ENCODE measurements at regions not wholly inside any gene's neighbourhood (a gene's known extent, or its start where the extent isn't known, plus 50 kb on each side); places are given as distances from the start of the nearest gene placed in this dataset.

DNA sequence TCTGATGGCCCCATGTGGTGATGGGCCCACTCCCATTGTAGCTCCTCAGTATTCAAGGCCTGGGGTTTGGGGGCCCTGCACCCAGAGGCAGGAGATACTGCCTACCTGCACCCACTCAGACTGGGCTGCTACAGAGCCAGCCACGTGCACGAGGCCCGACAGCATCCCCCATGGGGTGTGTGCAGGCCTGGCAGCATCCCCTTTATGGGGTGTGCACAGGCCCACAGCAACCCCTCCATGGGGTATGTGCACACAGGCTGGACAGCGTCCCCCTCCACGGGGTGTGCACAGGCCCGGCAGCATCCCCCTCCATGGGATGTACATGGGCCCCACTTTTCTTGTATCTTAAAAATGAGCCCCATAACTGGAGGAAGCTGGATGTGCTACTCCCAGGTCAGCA is 156.0 kb downstream of the RBFOX3 start:
- TF ChIP-seq, protein P1, sequence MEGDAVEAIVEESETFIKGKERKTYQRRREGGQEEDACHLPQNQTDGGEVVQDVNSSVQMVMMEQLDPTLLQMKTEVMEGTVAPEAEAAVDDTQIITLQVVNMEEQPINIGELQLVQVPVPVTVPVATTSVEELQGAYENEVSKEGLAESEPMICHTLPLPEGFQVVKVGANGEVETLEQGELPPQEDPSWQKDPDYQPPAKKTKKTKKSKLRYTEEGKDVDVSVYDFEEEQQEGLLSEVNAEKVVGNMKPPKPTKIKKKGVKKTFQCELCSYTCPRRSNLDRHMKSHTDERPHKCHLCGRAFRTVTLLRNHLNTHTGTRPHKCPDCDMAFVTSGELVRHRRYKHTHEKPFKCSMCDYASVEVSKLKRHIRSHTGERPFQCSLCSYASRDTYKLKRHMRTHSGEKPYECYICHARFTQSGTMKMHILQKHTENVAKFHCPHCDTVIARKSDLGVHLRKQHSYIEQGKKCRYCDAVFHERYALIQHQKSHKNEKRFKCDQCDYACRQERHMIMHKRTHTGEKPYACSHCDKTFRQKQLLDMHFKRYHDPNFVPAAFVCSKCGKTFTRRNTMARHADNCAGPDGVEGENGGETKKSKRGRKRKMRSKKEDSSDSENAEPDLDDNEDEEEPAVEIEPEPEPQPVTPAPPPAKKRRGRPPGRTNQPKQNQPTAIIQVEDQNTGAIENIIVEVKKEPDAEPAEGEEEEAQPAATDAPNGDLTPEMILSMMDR (IDR thresholded peaks at IDR 0.05; ENCODE audit: insufficient read depth, low read depth, low read length) = no peak
- CTCF ChIA-PET = no interaction called here
- no peak overlapping the region for H3K4me3 ChIP-seq (ENCODE audit: low read depth, low read length)
- no peak for DNase-seq (ENCODE audit: low read depth)
- POLR2A ChIA-PET = no interaction called here
- H3K27me3 ChIP-seq (ENCODE audit: control insufficient read depth, insufficient read depth, low read length) = peaks cover 2% of the 10 kb centered on the region; the same call in 1 of the 2 replicates
- no peaks in the 10 kb centered on the region for H3K36me3 ChIP-seq (ENCODE audit: control insufficient read depth, insufficient read depth, low read length)

DNA sequence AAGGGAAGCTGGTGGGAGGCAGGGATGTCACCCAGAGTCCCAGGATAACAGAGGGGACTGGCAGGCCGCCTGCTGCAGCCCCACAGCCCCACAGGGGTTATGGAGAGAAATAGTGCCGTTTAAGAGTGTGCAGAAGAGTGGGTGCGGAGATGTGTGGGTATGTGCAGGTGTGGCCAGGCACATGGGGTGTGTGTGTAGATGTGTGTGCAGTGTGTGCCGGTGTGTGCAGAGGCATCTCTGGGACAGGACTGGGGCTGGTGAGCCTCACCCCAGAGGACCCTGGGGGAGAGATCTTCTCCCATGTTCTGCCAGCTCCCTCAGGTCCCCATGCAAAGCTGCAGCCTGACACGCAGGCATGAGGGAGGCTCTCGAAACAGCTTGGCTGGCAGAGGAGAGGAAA is 157.4 kb downstream of the RBFOX3 start:
- CTCF ChIA-PET = no interaction called here
- POLR2A ChIA-PET = no interaction called here

DNA sequence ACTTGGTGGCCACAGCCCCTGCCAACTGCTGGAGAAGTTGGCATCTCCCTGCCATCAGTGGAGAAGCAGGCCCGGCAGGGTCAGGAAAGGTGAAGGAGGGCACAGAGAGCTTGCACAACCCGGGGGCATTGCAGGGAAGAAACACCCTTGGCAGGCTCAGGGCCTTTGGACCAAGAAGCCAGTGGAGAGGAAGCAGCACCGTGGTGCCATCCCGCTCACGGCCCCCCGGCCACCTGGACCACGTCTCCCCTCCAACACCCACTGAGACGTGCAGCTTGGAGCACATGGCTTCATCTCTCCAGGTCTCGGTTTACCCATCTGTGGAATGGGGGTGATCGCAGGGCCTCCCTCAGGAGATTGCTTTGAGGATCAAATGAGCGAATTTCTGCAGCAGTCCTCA is 158.1 kb downstream of the RBFOX3 start:
- CTCF ChIA-PET = no interaction called here

More for the DNA sequence above, 157.4 kb downstream of the RBFOX3 start:
- H3K36me3 ChIP-seq (ENCODE audit: control insufficient read depth, insufficient read depth, low read length) = no peaks in the 10 kb centered on the region
- no peak overlapping the region for H3K4me3 ChIP-seq (ENCODE audit: low read depth, low read length)
- DNase-seq (ENCODE audit: low read depth) = no peak
- no peaks in the 10 kb centered on the region for H3K27me3 ChIP-seq (ENCODE audit: control insufficient read depth, insufficient read depth, low read length)
- TF ChIP-seq, protein P1 (IDR thresholded peaks at IDR 0.05; ENCODE audit: insufficient read depth, low read depth, low read length) = no peak

DNA sequence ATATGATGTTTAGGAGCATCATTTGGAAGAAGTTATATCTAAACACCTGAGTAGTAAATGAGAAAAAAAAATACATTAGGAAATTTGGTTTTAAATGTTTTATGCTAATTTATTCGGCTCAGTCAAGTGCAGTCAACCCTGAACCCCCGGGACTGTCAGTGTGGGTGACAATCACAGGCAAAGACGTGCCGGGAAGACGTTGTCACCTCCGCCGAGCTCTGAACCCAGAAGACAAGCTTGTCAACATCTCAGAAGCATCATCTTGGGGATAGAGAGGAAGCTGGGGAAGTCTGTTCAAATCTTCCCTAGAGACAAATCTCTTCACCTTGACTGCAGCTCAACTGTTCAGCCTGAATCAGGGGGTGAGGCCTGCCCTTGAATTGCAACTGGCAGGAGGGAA is 159.7 kb downstream of the RBFOX3 start:
- POLR2A ChIA-PET = no interaction called here
- no peak for DNase-seq (ENCODE audit: low read depth)
- CTCF ChIA-PET = no interaction called here
- no peak overlapping the region for H3K4me3 ChIP-seq (ENCODE audit: low read depth, low read length)
- no peaks in the 10 kb centered on the region for H3K36me3 ChIP-seq (ENCODE audit: control insufficient read depth, insufficient read depth, low read length)
- H3K27me3 ChIP-seq (ENCODE audit: control insufficient read depth, insufficient read depth, low read length) = no peaks in the 10 kb centered on the region
- TF ChIP-seq, protein P1 (IDR thresholded peaks at IDR 0.05; ENCODE audit: insufficient read depth, low read depth, low read length) = no peak

More for the DNA sequence above, 158.1 kb downstream of the RBFOX3 start:
- Histone ChIP-seq H3K36me3 (ENCODE audit: control insufficient read depth, insufficient read depth, low read length) (no peaks in the 10 kb centered on the region), H3K27me3 (ENCODE audit: control insufficient read depth, insufficient read depth, low read length) (no peaks in the 10 kb centered on the region), H3K4me3 (ENCODE audit: low read depth, low read length) (no peak overlapping the region)
- POLR2A ChIA-PET = no interaction called here
- DNase-seq (ENCODE audit: low read depth) = no peak
- TF ChIP-seq, protein P1 (IDR thresholded peaks at IDR 0.05; ENCODE audit: insufficient read depth, low read depth, low read length) = no peak

DNA sequence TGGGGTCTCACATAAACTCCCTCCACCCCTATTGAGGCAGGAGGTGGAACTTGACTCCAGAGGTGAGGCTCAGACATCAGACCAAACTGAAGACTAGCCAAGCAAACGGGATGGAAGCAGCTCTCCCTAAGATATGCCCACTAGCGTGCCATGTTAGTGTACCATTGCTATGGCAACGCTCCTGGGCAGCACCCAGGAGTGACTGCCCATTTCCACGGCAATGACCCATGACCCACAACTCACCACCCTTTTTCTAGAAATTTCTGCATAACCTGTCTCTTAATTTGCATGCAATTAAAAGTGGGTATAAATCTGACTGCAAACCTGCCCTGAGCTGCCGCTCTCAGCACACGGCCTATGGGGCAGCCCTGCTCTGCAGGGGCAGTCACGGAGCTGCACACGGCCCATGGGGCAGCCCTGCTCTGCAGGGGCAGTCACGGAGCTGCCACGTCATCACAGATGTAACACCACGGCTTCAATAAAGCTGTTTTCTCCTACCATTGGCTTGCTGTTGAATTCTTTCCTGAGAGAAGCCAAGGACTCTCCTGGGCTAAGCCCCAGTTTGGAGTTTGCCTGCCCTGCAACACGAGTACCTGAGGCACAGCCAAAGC is 164.3 kb downstream of the RBFOX3 start:
- no peaks in the 10 kb centered on the region for H3K36me3 ChIP-seq (ENCODE audit: control insufficient read depth, insufficient read depth, low read length)
- TF ChIP-seq, protein P1 (IDR thresholded peaks at IDR 0.05; ENCODE audit: insufficient read depth, low read depth, low read length) = no peak
- no peaks in the 10 kb centered on the region for H3K27me3 ChIP-seq (ENCODE audit: control insufficient read depth, insufficient read depth, low read length)
- no peak overlapping the region for H3K4me3 ChIP-seq (ENCODE audit: low read depth, low read length)
- CTCF ChIA-PET = interaction anchor here (1.0 kb wide), 1 partner anchor 53 kb away, joined by 3 read pairs; no protein-coding TSS in a partner anchor
- DNase-seq (ENCODE audit: low read depth) = no peak
- POLR2A ChIA-PET = no interaction called here

Measured in BJ (cell line).